PC-9 (cell line): ENCODE measurements at regions not wholly inside any gene's neighbourhood (a gene's known extent, or its start where the extent isn't known, plus 50 kb on each side); places are given as distances from the start of the nearest gene placed in this dataset.

Source experiments
- CTCF ChIP-seq: fragments of 200-600 bp; sonication (generic); conservative IDR thresholded peaks from 2 replicates; pipeline ENCODE4 v1.6.1; 2017; ENCODE audit warnings: mixed run types, antibody characterized with exemption, mild to moderate bottlenecking, moderate library complexity
- EZH2 ChIP-seq: fragments of 200-600 bp; sonication (generic); IDR thresholded peaks from 2 replicates; pipeline ENCODE4 v1.8.0; 2017; ENCODE audit warnings: antibody characterized with exemption, low read depth

- no peak for TF ChIP-seq EZH2
- no peak for TF ChIP-seq CTCF
Observed at GRCh38 chr7:121575194-121575765, 179.2 kb upstream of the FAM3C start.
